HCT116 (cell line): ENCODE measurements at regions not wholly inside any gene's neighbourhood (a gene's known extent, or its start where the extent isn't known, plus 50 kb on each side); places are given as distances from the start of the nearest gene placed in this dataset.

Experiments
- ATAC-seq: fragments of 200-7000 bp; cut with Tn5 transposase; 2 replicates; pipeline ENCODE4 v1.9.1; 2020; ENCODE audit warnings: mild to moderate bottlenecking, moderate library complexity
- BruUV-seq: library from RNA; stranded (reverse); fragments of 400-500 nt; replicated peaks from 2 replicates; lab custom pipeline; 2021; lab: Mats Ljungman, UMichigan
- CTCF ChIA-PET: fragments of 300-600 bp; sonication (Branson Sonifier 250); formaldehyde crosslinking; loops from one replicate; lab custom pipeline; 2021; ENCODE audit warnings: antibody characterized with exemption; lab: Charles Lee
- POLR2A ChIA-PET: fragments of 300-600, 350-600 bp; sonication (Branson Sonifier 250); formaldehyde crosslinking; loops from one replicate; lab custom pipeline; 2021; ENCODE audit warnings: antibody characterized with exemption; lab: Charles Lee
- RAD21 ChIA-PET, 2 experiments: fragments of 300-600 bp; sonication (Branson Sonifier 250); formaldehyde crosslinking; loops; one replicate each; lab custom pipeline; 2023; ENCODE audit warnings: low total read pairs in 2 of 2; ENCODE audit not compliant: uncharacterized antibody in 2 of 2, unreplicated experiment in 2 of 2, low non-redundant PET in 1 of 2; lab: Charles Lee
- DNase-seq: peaks from one replicate; pipeline ENCODE4 v3.0.0-alpha.2; 2010; ENCODE audit warnings: low read depth, low spot score
- H2AFZ ChIP-seq: fragments of 200-600 bp; shearing (Covaris generic), sonication (generic); 2 replicates; pipeline ENCODE4 v1.6.1; 2017; ENCODE audit warnings: low read depth, mixed run types, mixed read lengths, antibody characterized with exemption, low read length; ENCODE audit not compliant: poor library complexity, severe bottlenecking
- H3K27ac ChIP-seq: 2 replicates; pipeline ENCODE4 v1.5.1; 2012; ENCODE audit warnings: low read depth, low read length
- H3K27me3 ChIP-seq: fragments of 200-600 bp; sonication (generic); 2 replicates; pipeline ENCODE4 v1.6.1; 2016; ENCODE audit warnings: mixed run types, low read length, mixed read lengths; ENCODE audit not compliant: insufficient read depth
- H3K36me3 ChIP-seq, 2 experiments: fragments of 200-500 bp in 1 of 2; fragments of 200-600 bp in 1 of 2; sonication (Bioruptor generic) in 1 of 2; sonication (generic) in 1 of 2; 2 replicates each; pipeline versions ENCODE4 v1.5.1 to v1.6.1; 2014 to 2016; ENCODE audit warnings: low read length in 2 of 2, inconsistent platforms in 1 of 2, mixed read lengths in 1 of 2, mixed run types in 1 of 2; ENCODE audit not compliant: insufficient read depth in 2 of 2, control insufficient read depth in 1 of 2
- H3K4me1 ChIP-seq, 2 experiments: fragments of 200-600 bp in 1 of 2; sonication (generic) in 1 of 2; 2 replicates each; pipeline versions ENCODE4 v1.5.1 to v1.6.1; 2012 to 2017; ENCODE audit warnings: low read length in 2 of 2, inconsistent platforms in 1 of 2, mild to moderate bottlenecking in 1 of 2, mixed read lengths in 1 of 2, mixed run types in 1 of 2, moderate library complexity in 1 of 2; ENCODE audit not compliant: insufficient read depth in 2 of 2, control insufficient read depth in 1 of 2
- H3K4me2 ChIP-seq: fragments of 200-600 bp; sonication (generic); 2 replicates; pipeline ENCODE4 v1.6.1; 2017; ENCODE audit warnings: mixed run types, low read length, mixed read lengths
- H3K4me3 ChIP-seq, 2 experiments: fragments of 200-600 bp in 1 of 2; sonication (generic) in 1 of 2; replicated peaks in 1 of 2; 2 replicates each; pipeline ENCODE4 v1.5.1; 2011 to 2016; ENCODE audit warnings: low read length in 2 of 2, control low read depth in 1 of 2, low read depth in 1 of 2, mild to moderate bottlenecking in 1 of 2, mixed read lengths in 1 of 2, mixed run types in 1 of 2
- H3K79me2 ChIP-seq: fragments of 200-600 bp; sonication (generic); 2 replicates; pipeline ENCODE4 v1.6.1; 2017; ENCODE audit warnings: mild to moderate bottlenecking, mixed run types, low read length, moderate library complexity, mixed read lengths; ENCODE audit not compliant: insufficient read depth
- H3K9ac ChIP-seq: fragments of 200-600 bp; sonication (generic); 2 replicates; pipeline ENCODE4 v1.6.1; 2016; ENCODE audit warnings: low read length, mixed read lengths
- H3K9me2 ChIP-seq: fragments of 200-600 bp; sonication (generic), shearing (Covaris generic); 2 replicates; pipeline ENCODE4 v1.6.1; 2017; ENCODE audit warnings: mixed run types, mild to moderate bottlenecking, moderate library complexity; ENCODE audit not compliant: insufficient read depth
- H3K9me3 ChIP-seq, 2 experiments: fragments of 200-500 bp in 1 of 2; fragments of 200-600 bp in 1 of 2; sonication (Bioruptor generic) in 1 of 2; sonication (generic) in 1 of 2; 2 replicates each; pipeline ENCODE4 v1.6.1; 2014 to 2017; ENCODE audit warnings: low read length in 2 of 2, mixed read lengths in 2 of 2, inconsistent platforms in 1 of 2, low read depth in 1 of 2, mild to moderate bottlenecking in 1 of 2, mixed run types in 1 of 2, moderate library complexity in 1 of 2; ENCODE audit not compliant: control insufficient read depth in 1 of 2, insufficient read depth in 1 of 2
- H4K20me1 ChIP-seq: fragments of 200-600 bp; sonication (generic), shearing (Covaris generic); 2 replicates; pipeline ENCODE4 v1.6.1; 2017; ENCODE audit warnings: mixed run types, mild to moderate bottlenecking, moderate library complexity; ENCODE audit not compliant: insufficient read depth
- CBX3 ChIP-seq: IDR thresholded peaks from 2 replicates; pipeline ENCODE4 v1.6.1; 2012; ENCODE audit warnings: low read depth
- CTCF ChIP-seq, 3 experiments: fragments of 200-600 bp in 1 of 3; sonication (generic) in 1 of 3; IDR thresholded peaks in 2 of 3; conservative IDR thresholded peaks in 1 of 3; 2 replicates each; pipeline ENCODE4 v1.5.1; 2012 to 2017; ENCODE audit warnings: low read depth in 2 of 3, low read length in 2 of 3, antibody characterized with exemption in 1 of 3, borderline replicate concordance in 1 of 3, control low read depth in 1 of 3, mild to moderate bottlenecking in 1 of 3, mixed read lengths in 1 of 3, mixed run types in 1 of 3, moderate library complexity in 1 of 3; ENCODE audit not compliant: insufficient read depth in 1 of 3
- EGR1 ChIP-seq: IDR thresholded peaks from 2 replicates; pipeline ENCODE4 v1.6.1; 2012; ENCODE audit warnings: low read depth
- EZH2phosphoT487 ChIP-seq: fragments of 200-600 bp; IDR thresholded peaks from 2 replicates; pipeline ENCODE4 v1.6.1; 2018; ENCODE audit warnings: antibody characterized with exemption, borderline replicate concordance
- FOSL1 ChIP-seq: IDR thresholded peaks from 2 replicates; pipeline ENCODE4 v1.6.1; 2012; ENCODE audit warnings: low read depth
- JUND ChIP-seq: IDR thresholded peaks from 2 replicates; pipeline ENCODE4 v1.6.1; 2012
- POLR2A ChIP-seq: IDR thresholded peaks from 2 replicates; pipeline ENCODE4 v1.7.0; 2011; ENCODE audit warnings: borderline replicate concordance; ENCODE audit not compliant: insufficient read depth, insufficient read length; ENCODE audit errors: extremely low read depth
- RAD21 ChIP-seq: IDR thresholded peaks from 2 replicates; pipeline ENCODE4 v1.6.1; 2012; ENCODE audit warnings: low read depth, mild to moderate bottlenecking
- SIN3A ChIP-seq: IDR thresholded peaks from 2 replicates; pipeline ENCODE4 v1.6.1; 2012; ENCODE audit warnings: low read depth
- ZBTB33 ChIP-seq: IDR thresholded peaks from 2 replicates; pipeline ENCODE4 v1.6.1; 2011; ENCODE audit warnings: mild to moderate bottlenecking, low read length, moderate library complexity; ENCODE audit not compliant: insufficient replicate concordance; ENCODE audit errors: extremely low read depth
- ZNF274 ChIP-seq: fragments of 200-500 bp; sonication (Bioruptor generic); IDR thresholded peaks from 2 replicates; pipeline ENCODE4 v1.6.1; 2014; ENCODE audit warnings: mild to moderate bottlenecking, low read depth, low read length, inconsistent platforms
- intact Hi-C: fragments of 100-400 bp; cut with micrococcal nuclease; formaldehyde crosslinking; loops from 2 replicates; pipeline ENCODE4 v1.10.0; 2022

DNA sequence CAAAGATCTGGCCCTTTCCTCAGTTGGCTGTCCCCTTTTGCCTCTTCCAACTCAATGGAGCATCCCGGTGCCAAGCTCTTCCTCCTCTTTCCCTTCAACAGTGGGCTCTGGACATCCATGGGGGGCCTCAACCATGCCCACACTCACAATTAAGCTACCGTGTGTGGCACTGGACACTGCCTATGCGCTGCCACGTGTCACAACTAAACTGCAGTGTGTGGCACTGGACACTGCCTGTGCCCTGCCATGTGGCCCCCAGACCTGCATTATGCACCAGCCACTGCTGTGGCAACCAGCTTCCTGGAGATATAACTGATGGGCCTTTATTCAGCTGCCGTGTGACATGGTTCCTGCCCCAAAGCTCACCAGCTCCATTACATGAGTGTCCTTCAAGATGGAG, 179.1 kb downstream of the KCNA5 start:
- H3K27ac ChIP-seq: no peak overlapping the region
- ChIA-PET POLR2A (no interaction called here), RAD21 (no interaction called here), CTCF (no interaction called here)
- no peaks in the 10 kb centered on the region for H3K36me3 ChIP-seq
- intact Hi-C loops: no loop called here
- H2AFZ ChIP-seq: no peak overlapping the region
- TF ChIP-seq JUND (no peak), SIN3A (no peak), RAD21 (no peak), FOSL1 (no peak), EZH2phosphoT487 (no peak), CBX3 (no peak), ZBTB33 (no peak), ZNF274 (no peak), POLR2A (no peak), EGR1 (no peak), CTCF (IDR thresholded peaks at IDR 0.05 in 2 of 3, conservative IDR thresholded peaks at IDR 0.05 in 1 of 3; ENCODE audit: borderline replicate concordance in 1 of 3, insufficient read depth in 1 of 3, low read depth in 2 of 3, low read length in 2 of 3) (no peak)
- H3K9me3 ChIP-seq: no peaks in the 10 kb centered on the region
- H3K4me3 ChIP-seq: no peak overlapping the region
- H3K27me3 ChIP-seq: no peaks in the 10 kb centered on the region
- ATAC-seq: no peak
- no peak overlapping the region for H3K4me2 ChIP-seq
- H3K9ac ChIP-seq: no peak overlapping the region
- H3K4me1 ChIP-seq: no peaks in the 10 kb centered on the region
- no TSS peak for BruUV-seq
- H3K9me2 ChIP-seq: no peaks in the 10 kb centered on the region
- DNase-seq: no peak
- no peaks in the 10 kb centered on the region for H3K79me2 ChIP-seq
- H4K20me1 ChIP-seq: no peaks in the 10 kb centered on the region
